Stimulated activated CD8-positive, alpha-beta memory T cell treated with anti-CD3 and anti-CD28 coated beads, Interleukin-2, amount 100 ng/mL, for 1 hour (primary cell): ENCODE measurements at regions not wholly inside any gene's neighbourhood (a gene's known extent, or its start where the extent isn't known, plus 50 kb on each side); places are given as distances from the start of the nearest gene placed in this dataset.
"Not testable (repeated sequence)": the region's sequence is repeated elsewhere in the genome, so short reads cannot be mapped to it uniquely, and the experiment has no call there.

Experiments used
- DNase-seq, 2 donors: peaks; one replicate each; pipeline ENCODE4 v3.0.0-alpha.2; 2020; ENCODE audit warnings: low read depth in 2 of 2

DNA sequence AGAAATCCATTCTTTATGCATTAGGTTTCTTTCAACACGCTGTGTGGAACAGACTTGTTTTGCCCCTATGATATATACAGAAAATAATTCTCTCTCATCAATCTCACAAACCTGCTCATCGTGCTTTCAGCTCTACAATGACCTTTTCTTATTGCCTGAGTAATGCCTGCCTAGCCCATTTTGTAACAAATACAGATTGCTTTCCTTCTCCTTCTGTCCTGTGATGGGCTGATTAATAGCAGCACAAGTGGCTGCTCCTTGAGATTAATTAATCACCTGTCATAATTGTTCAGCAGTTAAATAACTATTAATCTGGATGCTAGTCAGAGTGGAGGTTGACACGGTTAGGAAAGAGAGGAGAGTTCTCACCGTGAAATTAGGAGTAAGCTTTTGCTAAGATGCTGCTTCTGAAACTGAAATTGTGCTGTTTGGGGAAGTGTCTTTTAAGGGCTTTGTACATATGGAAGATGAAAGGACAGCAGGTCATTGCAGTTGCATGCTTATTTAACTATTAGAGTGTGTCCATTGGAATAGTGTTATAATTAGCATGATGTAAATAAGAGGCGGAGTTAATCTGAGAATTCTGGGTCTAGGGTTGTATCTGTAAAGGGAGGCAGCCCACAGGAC, 1430.5 kb downstream of the FAM181B start:
- DNase-seq, result no peak

DNA sequence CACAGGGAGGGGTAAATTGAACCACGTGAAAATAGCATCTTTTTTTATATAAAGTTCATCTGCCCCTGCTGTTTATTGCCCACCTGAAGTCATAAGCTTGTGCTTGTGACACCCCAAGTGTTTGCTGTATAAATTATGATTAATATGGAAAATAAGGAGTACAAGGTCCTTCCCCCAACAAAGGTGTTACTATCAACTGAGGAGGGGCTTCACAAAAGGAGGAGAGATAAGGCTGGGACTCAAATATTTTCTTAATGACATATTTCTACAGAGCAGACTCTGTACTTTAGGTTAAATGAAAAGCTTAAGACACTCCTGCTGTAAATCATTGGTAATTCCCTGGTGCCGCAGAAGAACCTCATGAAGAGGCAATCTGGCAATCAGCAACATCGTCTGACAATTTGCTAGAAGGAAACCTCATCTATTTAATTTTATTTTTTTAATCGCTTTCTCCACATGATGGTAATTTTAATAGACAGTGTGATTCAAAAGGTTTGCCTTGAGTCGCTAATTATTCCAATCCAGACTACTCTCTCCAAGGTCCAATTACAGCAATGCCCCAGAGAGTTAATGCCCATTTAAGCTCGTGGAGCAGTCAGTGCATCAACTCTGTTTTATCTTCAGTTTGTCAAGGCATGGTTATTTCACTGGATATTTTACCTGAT, 1432.4 kb downstream of the FAM181B start:
- DNase-seq, result no peak

DNA sequence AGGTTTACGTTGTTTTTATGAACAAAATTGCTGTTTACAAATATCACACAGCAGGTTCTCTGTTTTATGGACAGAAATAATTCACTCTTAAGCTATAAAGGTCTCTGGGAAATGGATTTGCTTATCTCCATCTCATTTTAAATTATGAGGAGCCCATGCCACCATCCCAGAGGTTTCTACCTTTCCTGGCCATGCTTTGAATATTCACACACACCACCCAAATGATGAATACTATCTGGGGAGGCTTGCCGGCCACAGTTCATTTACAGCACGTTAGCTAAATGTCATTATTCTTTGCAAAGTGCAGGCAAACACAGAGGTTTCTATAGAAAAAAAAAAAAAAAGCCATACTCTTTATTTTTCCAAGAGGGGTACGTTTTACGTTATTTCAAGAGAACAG, 1446.7 kb downstream of the FAM181B start:
- no peak for DNase-seq

DNA sequence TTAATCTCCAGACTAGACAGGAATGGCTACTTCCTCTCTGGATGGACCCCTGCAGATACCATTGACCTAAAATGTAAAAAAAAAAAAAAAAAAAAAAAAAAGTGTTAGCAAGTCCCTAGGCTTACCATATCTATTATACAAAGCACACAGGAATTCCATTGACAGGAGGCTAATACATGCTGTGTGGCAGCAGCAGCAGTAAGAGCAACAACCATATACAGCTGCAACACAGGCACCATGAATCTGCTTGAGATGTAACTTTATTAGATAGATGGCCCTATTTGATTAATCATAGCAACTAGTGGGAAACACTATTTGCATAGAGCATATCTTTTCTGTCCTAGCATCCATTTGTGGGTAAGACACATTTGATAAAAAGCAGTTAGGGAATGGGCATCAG, 1447.1 kb downstream of the FAM181B start:
- DNase-seq, result no peak

DNA sequence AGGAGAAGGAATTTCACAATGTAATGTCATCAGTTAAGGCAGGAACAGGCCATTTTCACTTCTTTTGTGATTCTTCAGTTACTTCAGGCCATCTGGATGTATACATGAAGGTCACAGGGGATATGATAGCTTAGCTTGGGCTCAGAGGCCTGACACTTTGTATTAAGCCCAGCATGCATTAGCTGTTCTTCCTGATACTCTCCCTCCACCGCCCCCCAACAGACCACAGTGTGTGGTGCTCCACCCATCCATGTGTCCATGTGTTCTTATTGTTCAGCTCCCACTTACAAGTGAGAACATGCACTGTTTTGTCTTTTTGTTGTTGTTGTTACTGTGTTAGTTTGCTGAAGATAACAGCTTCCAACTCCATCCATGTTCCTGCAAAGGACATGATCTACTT, 1453.4 kb downstream of the FAM181B start:
- DNase-seq, result not testable (repeated sequence)

DNA sequence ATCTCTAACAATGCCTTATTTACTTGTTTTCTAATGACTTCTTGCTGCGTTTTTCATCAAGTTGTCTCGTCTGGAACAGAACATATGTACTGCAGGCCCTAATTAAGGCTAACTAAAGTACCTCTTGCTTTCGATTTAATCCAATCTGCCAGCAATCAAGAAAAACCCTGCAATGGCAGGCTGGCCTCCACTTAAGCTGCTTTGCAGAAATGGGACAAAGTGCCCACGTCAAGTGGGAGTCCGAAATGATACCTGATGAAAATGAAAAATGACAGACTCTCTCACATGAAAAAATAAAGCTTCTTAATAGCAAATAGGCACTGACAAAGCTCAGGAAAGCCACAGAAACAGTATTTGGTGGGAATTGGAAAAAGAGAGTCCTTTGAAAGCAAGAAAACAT, 1454.7 kb downstream of the FAM181B start:
- DNase-seq, result no peak

DNA sequence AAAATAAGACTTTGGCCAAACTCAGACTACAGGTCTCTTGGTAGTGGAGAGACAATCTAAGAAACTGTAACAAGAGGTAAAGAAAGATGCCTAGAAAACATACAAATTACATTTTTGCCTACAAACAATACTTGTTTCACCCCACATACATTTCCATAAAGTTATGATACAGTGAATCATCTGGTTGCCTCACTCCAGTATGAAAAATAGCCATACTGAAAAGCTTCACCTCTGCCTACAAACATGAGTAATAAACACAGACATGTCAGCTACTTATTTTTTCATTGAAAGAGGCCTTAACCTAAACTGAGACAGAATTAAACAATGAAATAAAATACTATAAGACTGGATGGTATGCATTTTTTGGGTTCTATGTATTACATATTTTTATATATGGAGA, 1463.0 kb downstream of the FAM181B start:
- DNase-seq, result no peak

DNA sequence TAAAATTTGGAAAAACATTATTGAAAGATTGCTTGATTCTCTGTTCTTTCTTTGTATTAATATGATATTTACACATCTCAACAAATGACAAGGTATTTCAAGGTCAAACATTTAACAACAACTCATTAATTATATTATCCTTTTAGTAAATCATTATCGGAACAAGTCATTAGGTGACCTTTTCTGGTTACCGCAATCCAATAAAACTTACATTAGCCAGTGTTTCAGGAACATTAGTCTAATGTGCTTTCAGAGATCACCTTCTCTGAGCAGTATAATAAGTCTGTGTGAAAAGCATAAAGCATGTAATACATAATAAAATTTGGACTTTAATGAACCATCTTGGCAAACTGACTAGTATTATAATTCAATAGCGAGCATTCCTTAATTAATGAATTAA, 1466.4 kb downstream of the FAM181B start:
- no peak for DNase-seq

DNA sequence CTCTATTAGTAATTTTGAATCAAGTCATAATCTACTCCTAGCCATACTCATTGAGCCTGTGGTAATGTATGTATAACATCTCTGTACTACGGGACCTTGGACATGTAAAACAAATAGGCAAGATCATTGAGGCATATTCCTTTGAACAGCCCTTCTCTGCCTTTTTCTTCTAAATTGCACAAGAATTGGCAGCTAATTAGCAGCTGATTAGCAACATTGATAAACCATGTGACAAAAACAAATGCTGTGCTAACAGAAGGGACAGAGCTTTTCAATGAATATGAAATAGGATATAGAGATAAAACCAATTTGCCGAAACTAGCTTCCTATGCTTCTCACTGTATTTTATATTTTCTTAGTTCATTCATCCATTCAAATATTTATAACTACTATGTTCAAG, 1474.2 kb downstream of the FAM181B start:
- no peak for DNase-seq

DNA sequence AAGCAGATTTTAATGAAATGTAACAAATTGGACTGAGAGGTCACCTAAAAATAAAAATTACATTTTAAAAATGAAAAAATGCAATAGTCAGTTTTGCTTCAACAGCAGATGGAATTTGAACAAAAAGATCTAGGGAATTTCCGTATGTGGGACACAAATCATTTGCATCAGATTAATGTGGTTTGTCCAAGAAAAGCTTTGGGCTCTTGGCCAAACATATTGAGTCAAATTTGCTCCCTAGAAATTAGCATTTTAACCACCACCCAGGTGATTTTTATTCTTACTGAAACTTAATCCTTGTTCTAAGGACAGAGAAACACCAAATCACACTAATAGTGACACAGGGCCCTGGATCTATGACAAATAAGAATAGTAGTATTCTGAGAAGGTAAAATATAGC, 1477.8 kb downstream of the FAM181B start:
- DNase-seq, result no peak

DNA sequence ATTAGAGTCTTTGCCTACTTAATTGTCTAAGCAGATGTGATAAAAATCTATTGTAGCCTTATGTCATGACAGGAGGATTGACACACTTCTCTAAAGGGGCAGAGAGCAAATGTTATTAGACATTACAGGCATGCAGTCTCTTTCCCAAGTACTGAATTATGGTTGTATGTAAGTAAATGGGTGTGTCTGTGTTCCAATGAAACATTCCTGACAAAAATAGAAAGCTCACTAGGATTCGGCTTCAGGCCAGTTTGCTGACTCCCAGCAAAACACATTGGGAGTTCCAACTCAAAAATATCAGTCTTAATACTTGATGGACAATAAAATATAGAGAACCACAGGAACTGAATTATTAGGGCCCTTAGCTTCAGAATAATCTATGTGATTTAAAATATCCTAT, 1480.4 kb downstream of the FAM181B start:
- DNase-seq, result no peak

DNA sequence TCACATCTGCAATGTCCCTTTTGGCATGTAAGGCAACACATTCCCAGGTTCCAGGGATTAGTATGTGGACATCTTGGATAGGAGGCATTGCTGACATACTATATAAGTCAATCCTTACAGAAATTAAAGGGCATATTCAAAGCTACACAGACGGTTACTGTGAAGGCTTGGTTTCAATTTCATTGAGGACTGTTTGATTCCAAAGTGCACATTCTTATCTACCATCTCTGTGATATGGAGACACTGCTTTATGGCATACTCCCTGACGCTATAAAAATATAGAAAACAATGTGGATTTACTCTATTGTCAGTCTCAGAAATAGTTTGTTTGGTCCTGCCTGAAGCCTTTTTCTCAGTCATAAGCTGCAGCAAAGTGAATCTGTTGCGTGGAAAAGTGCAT, 1486.7 kb downstream of the FAM181B start:
- no peak for DNase-seq

DNA sequence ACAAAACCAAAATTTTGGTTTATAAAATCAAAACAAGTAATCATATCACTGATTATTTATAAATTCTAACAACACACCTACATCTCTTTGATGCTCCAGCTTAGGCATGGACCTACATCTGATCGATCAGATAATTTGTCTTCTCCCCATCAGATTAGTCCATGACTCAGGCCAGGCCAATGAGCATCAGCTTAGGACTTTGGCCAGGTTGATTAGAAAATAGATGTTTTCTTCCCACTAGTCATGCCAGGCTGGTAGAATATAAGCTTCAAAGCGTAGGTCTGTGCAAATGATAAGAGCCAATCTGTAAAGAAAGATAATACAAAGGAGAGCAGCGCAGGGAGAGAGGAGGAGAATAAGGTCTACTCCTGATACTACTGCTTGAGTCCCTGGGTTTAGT, 1487.9 kb downstream of the FAM181B start:
- DNase-seq, result no peak

DNA sequence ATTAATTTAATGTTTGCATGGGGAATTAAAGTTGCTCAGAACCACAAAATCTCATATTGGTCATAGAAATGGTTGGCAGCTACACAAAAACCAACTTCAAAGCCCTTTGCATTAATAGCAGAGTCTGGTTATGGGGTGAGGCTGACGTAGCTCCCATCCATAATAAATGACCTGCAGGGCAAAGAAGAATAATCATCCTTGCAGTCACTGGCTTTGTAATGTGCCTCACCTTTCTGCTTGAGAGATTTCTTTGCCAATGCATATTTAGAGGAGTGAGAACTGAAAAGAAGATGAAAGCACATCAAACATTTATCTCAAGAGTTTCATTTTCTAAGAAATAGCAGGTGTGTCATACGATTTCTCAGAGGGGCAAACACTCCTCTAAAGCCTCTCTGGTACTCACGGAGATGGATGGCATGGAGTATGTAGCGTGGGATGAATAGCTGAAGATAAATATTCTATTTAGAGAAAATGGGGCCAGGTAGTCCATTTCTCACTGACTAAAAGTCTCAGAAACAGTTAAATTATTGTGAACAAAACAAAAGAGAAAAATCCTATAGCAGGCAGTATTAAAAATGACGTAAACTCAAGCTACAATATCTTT, 1491.9 kb downstream of the FAM181B start:
- DNase-seq, result no peak

DNA sequence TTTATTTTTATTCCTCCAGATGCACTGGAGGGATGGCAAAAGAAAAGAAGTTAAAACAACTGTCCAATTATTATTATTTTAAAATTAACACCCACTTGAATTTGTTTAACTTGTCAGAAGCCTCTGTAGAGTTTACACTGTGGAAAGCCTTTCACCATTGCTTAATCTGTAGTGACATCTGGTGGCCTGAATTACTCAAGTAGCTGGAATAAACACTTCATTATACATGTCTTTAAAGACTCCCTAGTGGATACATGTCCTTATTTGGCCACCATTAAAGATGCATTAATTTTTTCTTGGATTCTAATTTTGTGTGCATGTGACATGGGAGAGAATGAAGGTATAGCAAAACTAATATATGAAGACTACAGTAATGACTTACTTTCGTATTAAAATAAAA, 1496.5 kb downstream of the FAM181B start:
- DNase-seq, result no peak

DNA sequence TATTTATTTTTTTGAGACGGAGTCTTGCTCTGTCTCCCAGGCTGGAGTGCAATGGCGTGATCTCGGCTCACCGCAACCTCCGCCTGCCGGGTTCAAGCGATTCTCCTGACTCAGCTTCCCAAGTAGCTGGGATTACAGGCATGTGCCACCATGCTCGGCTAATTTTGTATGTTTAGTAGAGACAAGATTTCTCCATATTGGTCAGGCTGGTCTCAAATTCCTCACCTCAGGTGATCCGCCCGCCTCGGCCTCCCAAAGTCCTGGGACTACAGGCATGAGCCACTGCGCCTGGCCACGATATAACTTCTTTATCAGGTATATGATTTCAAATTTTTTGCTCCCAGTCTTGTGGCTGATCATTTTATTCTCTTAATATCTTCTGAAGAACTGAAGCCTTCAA, 1506.3 kb downstream of the FAM181B start:
- not testable (repeated sequence) for DNase-seq

DNA sequence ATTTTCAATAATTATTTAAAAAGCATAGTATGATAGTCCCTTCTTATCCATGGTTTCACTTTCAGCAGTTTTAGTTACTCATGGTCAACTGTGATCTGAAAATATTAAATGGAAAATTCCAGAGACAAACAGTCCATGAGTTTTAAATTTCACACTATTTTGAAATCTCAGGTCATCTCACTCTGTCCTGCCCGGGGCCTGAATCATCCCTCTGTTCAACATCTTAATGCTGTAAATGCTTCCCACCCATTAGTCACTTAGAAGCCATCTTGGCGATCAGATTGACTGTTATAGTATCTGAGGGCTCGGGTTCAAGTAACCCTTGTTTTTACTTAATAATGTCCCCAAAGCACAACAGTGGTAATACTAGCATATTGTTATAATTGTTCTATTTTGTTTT, 1509.3 kb downstream of the FAM181B start:
- no peak for DNase-seq

DNA sequence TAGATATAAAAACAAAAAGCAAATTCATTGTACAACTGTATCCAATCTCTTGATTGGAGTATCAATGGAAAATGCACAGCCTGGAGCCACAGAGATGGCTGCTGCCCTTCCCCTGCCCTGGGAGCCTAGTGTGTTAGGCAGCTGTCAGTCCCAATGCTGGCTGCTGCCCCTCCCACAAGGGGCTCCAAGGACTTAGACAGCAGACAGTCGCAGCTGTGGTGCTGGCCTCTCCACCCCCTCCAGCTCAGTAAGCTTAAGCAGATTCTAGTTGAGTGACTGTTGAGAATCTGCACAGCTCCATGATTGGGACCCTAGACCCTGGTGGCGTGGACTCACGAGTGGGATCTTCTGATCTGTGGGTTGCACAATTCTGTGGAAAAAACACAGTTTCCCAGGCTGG, 1511.2 kb downstream of the FAM181B start:
- no peak for DNase-seq

DNA sequence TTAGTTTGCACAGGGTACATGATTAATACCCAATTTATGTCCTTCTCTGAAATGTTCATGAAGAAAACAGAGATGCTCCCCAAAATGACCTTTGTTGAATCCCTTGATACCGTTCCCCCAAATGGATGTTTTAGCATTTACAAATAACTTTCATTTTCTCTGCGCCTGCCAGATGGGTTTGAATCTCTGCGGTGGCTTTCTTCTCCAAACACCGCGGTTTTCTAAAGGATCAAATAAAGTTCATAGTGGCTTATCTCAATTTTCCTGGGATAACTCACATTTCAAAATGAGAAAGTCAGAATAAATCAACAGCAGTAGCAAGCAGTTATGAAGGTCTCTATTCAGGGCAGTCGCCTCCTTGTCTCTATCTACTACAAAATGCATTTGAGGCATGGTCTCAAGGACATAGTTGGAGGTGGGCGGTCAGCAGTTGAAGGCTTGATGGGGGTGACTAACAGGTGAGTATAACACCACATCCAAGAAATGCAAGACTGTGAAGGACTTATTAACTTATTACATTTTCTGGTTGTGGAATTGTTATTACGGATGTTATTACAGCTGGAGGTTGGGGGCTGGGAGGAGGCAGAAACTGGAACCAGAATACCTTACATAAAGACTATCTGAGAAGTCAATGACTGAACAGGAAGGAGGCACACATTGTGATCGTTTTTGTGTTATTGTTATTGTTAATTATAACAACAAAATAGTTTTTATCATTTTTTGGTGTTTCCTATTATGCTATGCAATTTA, 1513.3 kb downstream of the FAM181B start:
- no peak for DNase-seq

DNA sequence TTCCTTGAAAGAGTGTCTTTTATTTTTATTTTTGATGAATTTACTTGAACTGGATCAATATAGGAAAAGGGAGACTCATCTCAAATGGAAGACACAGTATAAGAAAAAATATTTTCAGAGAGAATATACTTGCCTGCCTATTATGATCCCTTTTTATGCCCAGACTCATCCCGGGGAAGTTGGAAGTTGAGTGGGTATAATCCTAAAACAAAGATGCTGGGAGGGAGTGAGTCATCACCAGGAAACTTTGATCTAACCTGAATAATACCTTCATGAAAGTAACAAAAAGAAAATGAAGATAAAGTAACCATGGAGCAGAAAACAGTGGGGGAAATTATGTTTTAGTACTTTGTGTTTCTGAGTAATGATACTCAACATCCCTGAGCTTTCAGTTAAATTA, 1514.0 kb downstream of the FAM181B start:
- no peak for DNase-seq

DNA sequence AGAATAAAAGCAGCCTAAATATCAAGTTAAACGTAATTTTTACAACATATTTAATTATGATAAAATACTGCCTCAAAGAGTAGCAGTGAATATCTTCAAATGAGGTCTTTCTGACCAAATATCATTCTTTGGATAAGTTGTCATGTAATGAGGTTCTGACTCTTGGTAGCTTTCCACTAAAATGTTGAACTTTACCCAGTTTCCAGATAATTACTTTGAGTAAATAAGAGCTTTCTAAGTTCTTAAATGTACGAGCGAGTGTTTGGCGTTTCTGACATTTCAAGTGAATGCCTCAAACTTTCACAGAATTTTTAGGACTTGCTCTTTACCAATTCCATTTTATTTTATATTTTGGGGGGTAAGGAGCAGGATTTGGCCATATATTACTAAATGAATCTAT, 1515.2 kb downstream of the FAM181B start:
- no peak for DNase-seq

DNA sequence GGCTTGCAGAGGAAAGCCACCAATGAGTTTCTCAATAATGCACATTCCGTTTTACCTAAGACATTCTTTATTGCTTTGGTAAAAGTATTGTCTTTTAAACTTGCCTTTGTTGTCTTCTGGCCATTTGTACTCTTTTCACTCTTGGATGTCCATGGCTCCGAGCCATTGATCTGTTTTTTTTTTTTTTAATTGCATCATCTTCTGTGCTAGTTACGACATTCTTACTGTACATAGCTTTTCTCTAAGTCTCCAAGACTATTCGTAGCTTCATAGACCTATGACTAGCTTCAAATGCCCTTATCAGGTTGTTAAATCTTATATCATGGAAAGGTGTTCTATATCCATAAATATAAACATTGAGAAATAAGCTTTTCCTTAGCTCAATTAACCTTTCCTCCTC, 1522.6 kb downstream of the FAM181B start:
- DNase-seq, result no peak
